A673 (cell line): ENCODE measurements at regions not wholly inside any gene's neighbourhood (a gene's known extent, or its start where the extent isn't known, plus 50 kb on each side); places are given as distances from the start of the nearest gene placed in this dataset.

Experiments used
- BruUV-seq: library from RNA; stranded (reverse); fragments of 400-500 nt; replicated peaks from 2 replicates; lab custom pipeline; 2021; lab: Mats Ljungman, UMichigan
- CTCF ChIA-PET: fragments of 300-600 bp; sonication (Branson Sonifier 250); formaldehyde crosslinking; loops from one replicate; lab custom pipeline; 2022; ENCODE audit warnings: antibody characterized with exemption; lab: Charles Lee
- POLR2A ChIA-PET: fragments of 300-600 bp; sonication (Branson Sonifier 250); formaldehyde crosslinking; loops from one replicate; lab custom pipeline; 2022; ENCODE audit warnings: antibody characterized with exemption; ENCODE audit not compliant: low non-redundant PET; lab: Charles Lee
- DNase-seq: peaks from one replicate; pipeline ENCODE4 v3.0.0-alpha.2; 2015; ENCODE audit warnings: low spot score
- H3K27ac ChIP-seq: fragments of 200-600 bp; sonication (generic); 2 replicates; pipeline ENCODE4 v1.5.1; 2016; ENCODE audit warnings: mixed run types, low read depth, mild to moderate bottlenecking, mixed read lengths, antibody characterized with exemption, low read length; ENCODE audit not compliant: poor library complexity, severe bottlenecking
- H3K27me3 ChIP-seq: fragments of 200-600 bp; sonication (generic); replicated peaks from 2 replicates; pipeline ENCODE4 v1.6.1; 2017; ENCODE audit warnings: mixed run types, low read depth, mild to moderate bottlenecking, mixed read lengths, antibody characterized with exemption, low read length; ENCODE audit not compliant: insufficient read depth, poor library complexity
- H3K36me3 ChIP-seq: fragments of 200-600 bp; sonication (generic); 2 replicates; pipeline ENCODE4 v1.6.1; 2016; ENCODE audit warnings: mixed run types, mild to moderate bottlenecking, mixed read lengths, antibody characterized with exemption, low read length; ENCODE audit not compliant: insufficient read depth, poor library complexity, severe bottlenecking
- H3K4me1 ChIP-seq: fragments of 200-600 bp; sonication (generic); 2 replicates; pipeline ENCODE4 v1.6.1; 2017; ENCODE audit warnings: mixed run types, mild to moderate bottlenecking, mixed read lengths, antibody characterized with exemption, low read length; ENCODE audit not compliant: insufficient read depth, poor library complexity, severe bottlenecking
- H3K4me3 ChIP-seq: fragments of 200-600 bp; sonication (generic); 2 replicates; pipeline ENCODE4 v1.5.1; 2016; ENCODE audit warnings: low read depth, mixed run types, mild to moderate bottlenecking, mixed read lengths, low read length; ENCODE audit not compliant: poor library complexity, severe bottlenecking
- H3K9me3 ChIP-seq: fragments of 200-600 bp; sonication (generic); 2 replicates; pipeline ENCODE4 v1.6.1; 2016; ENCODE audit warnings: mixed run types, low read depth, mild to moderate bottlenecking, mixed read lengths, antibody characterized with exemption, low read length; ENCODE audit not compliant: poor library complexity, severe bottlenecking
- EZH2 ChIP-seq: fragments of 200-600 bp; sonication (generic); IDR thresholded peaks from 2 replicates; pipeline ENCODE4 v1.6.1; 2017; ENCODE audit warnings: borderline replicate concordance, low read depth, mild to moderate bottlenecking, mixed read lengths, antibody characterized with exemption, low read length; ENCODE audit not compliant: poor library complexity, severe bottlenecking
- intact Hi-C: fragments of 100-400 bp; cut with micrococcal nuclease; formaldehyde crosslinking; loops from one replicate; pipeline ENCODE4 v1.10.0; 2022; ENCODE audit not compliant: unreplicated experiment
- TF ChIP-seq, protein P1 (sequence below): fragments of 300-800, 200-600 bp; sonication (generic); conservative IDR thresholded peaks from 2 replicates; pipeline ENCODE4 v1.5.1; 2017; ENCODE audit warnings: low read depth, mild to moderate bottlenecking, antibody characterized with exemption, low read length, moderate library complexity, mixed read lengths

DNA sequence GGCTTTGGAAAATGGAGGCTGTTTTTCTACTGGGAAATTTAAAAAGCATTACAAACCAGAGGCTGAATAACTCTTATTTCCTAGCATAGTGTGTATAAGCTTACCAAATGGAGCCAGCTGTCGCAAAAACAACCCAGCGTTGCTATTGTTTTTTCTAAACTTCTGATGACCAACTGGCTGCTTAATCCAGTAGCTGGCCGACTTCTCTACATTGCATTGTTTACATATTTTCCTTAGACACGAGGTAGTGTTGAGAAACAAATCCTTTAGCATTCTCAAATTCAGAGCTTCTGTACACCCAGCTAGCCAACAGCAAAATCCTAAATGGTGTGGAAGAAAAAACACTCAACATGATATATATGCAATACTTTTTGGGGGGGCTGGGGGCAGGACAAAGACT is 161.0 kb upstream of the ADAMTS9 start:
- no TSS peak for BruUV-seq
- no peaks in the 10 kb centered on the region for H3K9me3 ChIP-seq
- no peak overlapping the region for H3K4me3 ChIP-seq
- intact Hi-C loops: no loop called here
- no peaks in the 10 kb centered on the region for H3K27me3 ChIP-seq
- no peak for DNase-seq
- no peak overlapping the region for H3K27ac ChIP-seq
- CTCF ChIA-PET: no interaction called here
- POLR2A ChIA-PET: no interaction called here
- H3K4me1 ChIP-seq: no peaks in the 10 kb centered on the region
- H3K36me3 ChIP-seq: no peaks in the 10 kb centered on the region
- TF ChIP-seq, protein P1, sequence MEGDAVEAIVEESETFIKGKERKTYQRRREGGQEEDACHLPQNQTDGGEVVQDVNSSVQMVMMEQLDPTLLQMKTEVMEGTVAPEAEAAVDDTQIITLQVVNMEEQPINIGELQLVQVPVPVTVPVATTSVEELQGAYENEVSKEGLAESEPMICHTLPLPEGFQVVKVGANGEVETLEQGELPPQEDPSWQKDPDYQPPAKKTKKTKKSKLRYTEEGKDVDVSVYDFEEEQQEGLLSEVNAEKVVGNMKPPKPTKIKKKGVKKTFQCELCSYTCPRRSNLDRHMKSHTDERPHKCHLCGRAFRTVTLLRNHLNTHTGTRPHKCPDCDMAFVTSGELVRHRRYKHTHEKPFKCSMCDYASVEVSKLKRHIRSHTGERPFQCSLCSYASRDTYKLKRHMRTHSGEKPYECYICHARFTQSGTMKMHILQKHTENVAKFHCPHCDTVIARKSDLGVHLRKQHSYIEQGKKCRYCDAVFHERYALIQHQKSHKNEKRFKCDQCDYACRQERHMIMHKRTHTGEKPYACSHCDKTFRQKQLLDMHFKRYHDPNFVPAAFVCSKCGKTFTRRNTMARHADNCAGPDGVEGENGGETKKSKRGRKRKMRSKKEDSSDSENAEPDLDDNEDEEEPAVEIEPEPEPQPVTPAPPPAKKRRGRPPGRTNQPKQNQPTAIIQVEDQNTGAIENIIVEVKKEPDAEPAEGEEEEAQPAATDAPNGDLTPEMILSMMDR: no peak
- TF ChIP-seq EZH2: no peak

DNA sequence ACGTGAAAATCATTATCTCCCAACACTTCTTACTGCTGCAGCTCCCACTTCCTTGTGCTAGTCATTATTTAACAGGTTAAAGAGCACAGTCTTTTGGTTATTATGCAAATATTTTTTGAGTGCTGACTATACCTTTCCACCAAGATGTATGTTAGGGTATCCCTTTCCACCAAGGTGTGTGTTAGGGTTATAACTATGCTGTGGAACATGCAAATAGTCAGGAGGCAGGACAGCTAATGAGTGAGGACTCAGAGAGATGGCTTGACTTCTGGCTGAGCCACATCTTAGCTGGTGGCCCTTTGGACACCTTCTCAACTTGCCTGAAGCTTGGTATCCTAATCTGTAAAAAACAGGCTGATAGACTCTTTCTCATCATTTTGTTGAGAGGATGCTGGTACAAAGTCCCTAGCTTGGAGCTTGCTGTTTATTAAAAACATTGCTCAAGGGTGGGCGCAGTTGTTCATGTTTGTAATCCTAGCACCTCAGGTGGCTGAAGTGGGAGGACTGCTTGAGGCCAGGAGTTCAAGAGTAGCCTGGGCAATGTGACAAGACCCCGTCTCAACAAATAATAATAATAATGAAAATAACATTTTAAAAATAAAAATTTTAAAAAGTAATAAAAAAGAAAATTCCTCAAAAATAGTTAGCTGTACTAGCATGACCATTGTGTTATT is 160.5 kb upstream of the ADAMTS9 start:
- H3K4me3 ChIP-seq: no peak overlapping the region
- H3K4me1 ChIP-seq: no peaks in the 10 kb centered on the region
- intact Hi-C loops: no loop called here
- H3K36me3 ChIP-seq: no peaks in the 10 kb centered on the region
- BruUV-seq: no TSS peak
- TF ChIP-seq EZH2: no peak
- TF ChIP-seq, protein P1: no peak
- POLR2A ChIA-PET: no interaction called here
- H3K27me3 ChIP-seq: no peaks in the 10 kb centered on the region
- CTCF ChIA-PET: no interaction called here
- DNase-seq: no peak
- H3K9me3 ChIP-seq: no peaks in the 10 kb centered on the region
- no peak overlapping the region for H3K27ac ChIP-seq

DNA sequence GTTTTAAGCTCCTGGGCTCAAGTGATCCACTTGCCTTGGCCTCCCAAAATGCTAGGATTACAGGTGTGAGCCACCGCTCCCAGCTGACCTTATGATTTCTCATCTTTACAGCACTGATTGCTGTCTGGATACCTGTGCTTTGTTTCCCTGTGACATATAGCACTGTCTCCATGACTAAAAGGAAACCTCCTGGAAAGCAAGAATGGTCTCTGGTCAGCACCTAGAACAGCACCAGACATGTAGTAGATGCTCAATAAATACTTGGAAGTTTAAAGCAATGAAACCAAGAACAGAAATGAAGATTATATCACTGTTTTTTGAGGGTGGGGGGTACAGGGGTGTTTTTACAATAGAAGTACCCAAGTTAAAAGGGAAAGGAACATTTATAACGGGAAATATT is 156.8 kb upstream of the ADAMTS9 start:
- Histone ChIP-seq H3K4me3 (no peak overlapping the region), H3K27me3 (no peaks in the 10 kb centered on the region), H3K27ac (no peak overlapping the region), H3K9me3 (no peaks in the 10 kb centered on the region), H3K4me1 (no peaks in the 10 kb centered on the region), H3K36me3 (no peaks in the 10 kb centered on the region)
- no peak for TF ChIP-seq EZH2
- TF ChIP-seq, protein P1: no peak
- POLR2A ChIA-PET: no interaction called here
- CTCF ChIA-PET: no interaction called here
- intact Hi-C loops: no loop called here
- BruUV-seq: no TSS peak
- DNase-seq: no peak
